Parathyroid adenoma (tissue), 2 donors: ENCODE measurements at regions not wholly inside any gene's neighbourhood (a gene's known extent, or its start where the extent isn't known, plus 50 kb on each side); places are given as distances from the start of the nearest gene placed in this dataset.
A peak's percentile ranks its signal among the peaks of the same experiment; 100 is the strongest.

Source experiments
- H2AFZ ChIP-seq: fragments of 300-600 bp; sonication (generic); one replicate; pipeline ENCODE4 v1.7.0; 2017; ENCODE audit warnings: antibody characterized with exemption, mild to moderate bottlenecking
- H3K27ac ChIP-seq: fragments of 300-600 bp; sonication (generic); one replicate; pipeline ENCODE4 v1.7.0; 2017
- H3K27me3 ChIP-seq: fragments of 300-600 bp; sonication (generic); one replicate; pipeline ENCODE4 v1.7.0; 2017; ENCODE audit warnings: low read length; ENCODE audit not compliant: control insufficient read depth, insufficient read depth
- H3K36me3 ChIP-seq: fragments of 300-600 bp; sonication (generic); one replicate; pipeline ENCODE4 v1.7.0; 2017; ENCODE audit warnings: low read length; ENCODE audit not compliant: control insufficient read depth, insufficient read depth
- H3K4me1 ChIP-seq: fragments of 300-600 bp; sonication (generic); one replicate; pipeline ENCODE4 v1.7.0; 2017; ENCODE audit warnings: control low read depth
- H3K4me2 ChIP-seq: fragments of 300-600 bp; sonication (generic); one replicate; pipeline ENCODE4 v1.7.0; 2017; ENCODE audit warnings: low read length
- H3K4me3 ChIP-seq: fragments of 300-600 bp; sonication (generic); one replicate; pipeline ENCODE4 v1.7.0; 2017; ENCODE audit warnings: low read depth, low read length
- H3K79me2 ChIP-seq: fragments of 300-600 bp; sonication (generic); one replicate; pipeline ENCODE4 v1.7.0; 2017; ENCODE audit warnings: control low read depth
- H3K9ac ChIP-seq: fragments of 300-600 bp; sonication (generic); one replicate; pipeline ENCODE4 v1.7.0; 2017; ENCODE audit warnings: mild to moderate bottlenecking
- H3K9me3 ChIP-seq: fragments of 300-600 bp; sonication (generic); one replicate; pipeline ENCODE4 v1.7.0; 2017; ENCODE audit warnings: low read length; ENCODE audit not compliant: control insufficient read depth
- CTCF ChIP-seq: fragments of 300-600 bp; sonication (generic); IDR thresholded peaks from one replicate; pipeline ENCODE4 v1.7.0; 2017; ENCODE audit warnings: antibody characterized with exemption, mild to moderate bottlenecking
- donor health status: primary hyperparathyroidism.

- no peak overlapping the region for H3K4me2 ChIP-seq
- no peaks in the 10 kb centered on the region for H3K36me3 ChIP-seq
- no peak overlapping the region for H3K9ac ChIP-seq
- H2AFZ ChIP-seq, result no peak overlapping the region
- no peak for TF ChIP-seq CTCF
- no peaks in the 10 kb centered on the region for H3K9me3 ChIP-seq
- no peaks in the 10 kb centered on the region for H3K4me1 ChIP-seq
- no peaks in the 10 kb centered on the region for H3K79me2 ChIP-seq
- no peak overlapping the region for H3K27ac ChIP-seq
- no peaks in the 10 kb centered on the region for H3K27me3 ChIP-seq
- no peak overlapping the region for H3K4me3 ChIP-seq
Measured at GRCh38 chr17:56676810-56677209, 83.3 kb downstream of the NOG start.

GRCh38 chr17:56678249-56679114, 85.0 kb downstream of the NOG start:
- no peak overlapping the region for H3K27ac ChIP-seq
- TF ChIP-seq CTCF, result no peak
- peak overlapping the region; percentile 36 for H2AFZ ChIP-seq
- H3K79me2 ChIP-seq, result no peaks in the 10 kb centered on the region
- no peaks in the 10 kb centered on the region for H3K4me1 ChIP-seq
- H3K4me3 ChIP-seq, result peak overlapping the region; percentile 22
- H3K9ac ChIP-seq, result no peak overlapping the region
- H3K9me3 ChIP-seq, result no peaks in the 10 kb centered on the region
- no peaks in the 10 kb centered on the region for H3K27me3 ChIP-seq
- H3K4me2 ChIP-seq, result peak overlapping the region; percentile 37
- no peaks in the 10 kb centered on the region for H3K36me3 ChIP-seq

GRCh38 chr17:56679115-56679776, 85.7 kb downstream of the NOG start:
- Histone ChIP-seq H3K9ac (no peak overlapping the region), H3K4me3 (peak overlapping the region; percentile 22), H2AFZ (peak overlapping the region; percentile 36), H3K79me2 (no peaks in the 10 kb centered on the region), H3K4me1 (no peaks in the 10 kb centered on the region), H3K36me3 (no peaks in the 10 kb centered on the region), H3K9me3 (no peaks in the 10 kb centered on the region), H3K27ac (no peak overlapping the region), H3K4me2 (peak overlapping the region; percentile 37), H3K27me3 (no peaks in the 10 kb centered on the region)
- TF ChIP-seq CTCF, result peak; percentile 39

- no peaks in the 10 kb centered on the region for H3K79me2 ChIP-seq
- no peak overlapping the region for H3K4me3 ChIP-seq
- H3K9me3 ChIP-seq, result no peaks in the 10 kb centered on the region
- no peak overlapping the region for H2AFZ ChIP-seq
- no peaks in the 10 kb centered on the region for H3K4me1 ChIP-seq
- H3K9ac ChIP-seq, result no peak overlapping the region
- no peaks in the 10 kb centered on the region for H3K36me3 ChIP-seq
- no peak overlapping the region for H3K4me2 ChIP-seq
- H3K27ac ChIP-seq, result no peak overlapping the region
- TF ChIP-seq CTCF, result no peak
- H3K27me3 ChIP-seq, result no peaks in the 10 kb centered on the region
Measured at GRCh38 chr17:56679777-56680422, 86.4 kb downstream of the NOG start.
